C4-2B (cell line): ENCODE measurements at regions not wholly inside any gene's neighbourhood (a gene's known extent, or its start where the extent isn't known, plus 50 kb on each side); places are given as distances from the start of the nearest gene placed in this dataset.

ENCODE experiments used
- ZFX ChIP-seq: fragments of 450-650 bp; IDR thresholded peaks from 2 replicates; pipeline ENCODE4 v1.6.1; 2017
- TF ChIP-seq, protein P1 (sequence below): fragments of 450-650 bp; conservative IDR thresholded peaks from 2 replicates; pipeline ENCODE4 v1.5.1; 2017; ENCODE audit warnings: mild to moderate bottlenecking

DNA sequence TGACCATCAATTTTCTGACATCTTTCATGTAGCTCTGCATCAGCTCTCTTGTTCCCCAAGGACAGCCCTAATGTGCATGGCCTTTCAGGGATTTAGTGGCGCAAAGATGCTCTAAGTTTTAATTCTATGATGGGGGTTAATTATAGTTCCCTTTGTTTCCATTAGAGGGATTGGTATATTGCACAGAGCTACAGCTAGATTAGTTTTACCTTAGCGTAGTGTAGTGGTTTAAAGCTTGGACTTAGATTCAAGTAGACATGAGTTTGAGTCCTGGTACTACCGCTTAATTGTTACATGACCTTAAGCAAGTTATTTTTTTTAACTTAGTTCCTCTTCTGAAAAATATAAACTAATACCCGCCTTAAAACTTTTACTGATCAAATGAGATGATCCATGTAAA, 247.8 kb upstream of the KRR1 start:
- TF ChIP-seq, protein P1, sequence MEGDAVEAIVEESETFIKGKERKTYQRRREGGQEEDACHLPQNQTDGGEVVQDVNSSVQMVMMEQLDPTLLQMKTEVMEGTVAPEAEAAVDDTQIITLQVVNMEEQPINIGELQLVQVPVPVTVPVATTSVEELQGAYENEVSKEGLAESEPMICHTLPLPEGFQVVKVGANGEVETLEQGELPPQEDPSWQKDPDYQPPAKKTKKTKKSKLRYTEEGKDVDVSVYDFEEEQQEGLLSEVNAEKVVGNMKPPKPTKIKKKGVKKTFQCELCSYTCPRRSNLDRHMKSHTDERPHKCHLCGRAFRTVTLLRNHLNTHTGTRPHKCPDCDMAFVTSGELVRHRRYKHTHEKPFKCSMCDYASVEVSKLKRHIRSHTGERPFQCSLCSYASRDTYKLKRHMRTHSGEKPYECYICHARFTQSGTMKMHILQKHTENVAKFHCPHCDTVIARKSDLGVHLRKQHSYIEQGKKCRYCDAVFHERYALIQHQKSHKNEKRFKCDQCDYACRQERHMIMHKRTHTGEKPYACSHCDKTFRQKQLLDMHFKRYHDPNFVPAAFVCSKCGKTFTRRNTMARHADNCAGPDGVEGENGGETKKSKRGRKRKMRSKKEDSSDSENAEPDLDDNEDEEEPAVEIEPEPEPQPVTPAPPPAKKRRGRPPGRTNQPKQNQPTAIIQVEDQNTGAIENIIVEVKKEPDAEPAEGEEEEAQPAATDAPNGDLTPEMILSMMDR = no peak
- TF ChIP-seq ZFX = no peak
